ENCODE measurements at regions not wholly inside any gene's neighbourhood (a gene's known extent, or its start where the extent isn't known, plus 50 kb on each side); places are given as distances from the start of the nearest gene placed in this dataset.

GRCh38 chr9:118578467-118578866 lies 790.8 kb downstream of the BRINP1 start:
- no peak overlapping the region for H3K9ac ChIP-seq (ENCODE audit: extremely low read depth, insufficient read length, low read length)
- no peak overlapping the region for H2BK15ac ChIP-seq (ENCODE audit: low read depth, low read length)
- H3K56ac ChIP-seq (ENCODE audit: insufficient read length, low read depth, low read length), result no peak overlapping the region
- H3K23me2 ChIP-seq (ENCODE audit: insufficient read length, low read depth, low read length, poor library complexity, severe bottlenecking), result no peaks in the 10 kb centered on the region
- no peak for DNase-seq
- H2AK5ac ChIP-seq (ENCODE audit: insufficient read length, low read length), result no peak overlapping the region
- no peak overlapping the region for H3K4ac ChIP-seq (ENCODE audit: low read depth, low read length)
- H3K27me3 ChIP-seq (ENCODE audit: insufficient read depth, low read length), result no peaks in the 10 kb centered on the region
- no peak overlapping the region for H2BK20ac ChIP-seq (ENCODE audit: low read depth, low read length, poor library complexity, severe bottlenecking)
- no peaks in the 10 kb centered on the region for H3K27me3 Mint-ChIP-seq (ENCODE audit: low read depth)
- no peak overlapping the region for H2BK12ac ChIP-seq (ENCODE audit: insufficient read length, low read depth, low read length)
- H3K4me3 Mint-ChIP-seq, result no peak overlapping the region
- H2AFZ ChIP-seq (ENCODE audit: low read length), result no peak overlapping the region
- H4K5ac ChIP-seq (ENCODE audit: insufficient read length, low read depth, low read length), result no peak overlapping the region
- no peak overlapping the region for H2BK120ac ChIP-seq (ENCODE audit: low read depth, low read length, poor library complexity, severe bottlenecking)
- H3K79me2 ChIP-seq (ENCODE audit: insufficient read depth, low read length), result no peaks in the 10 kb centered on the region
- H3K9me3 Mint-ChIP-seq, result peaks cover 20 to 21% of the 10 kb centered on the region in 2 experiments; a peak in 4 of 5 replicates
- no peak for TF ChIP-seq CTCF (conservative IDR thresholded peaks at IDR 0.05)
- H3T11ph ChIP-seq (ENCODE audit: low read length), result no peak overlapping the region
- no peak overlapping the region for H3K14ac ChIP-seq (ENCODE audit: insufficient read depth, low read length)
- H3K23ac ChIP-seq (ENCODE audit: insufficient read length, low read depth, low read length), result no peak overlapping the region
- H4K8ac ChIP-seq (replicated peaks; ENCODE audit: insufficient read length, low read depth, low read length), result no peak overlapping the region
- H3K4me1 ChIP-seq (ENCODE audit: insufficient read depth, low read length), result no peaks in the 10 kb centered on the region
- H3K4me1 Mint-ChIP-seq, result no peaks in the 10 kb centered on the region
- 0 out of 7 replicates have a peak, but pooled peaks cover 0 to 12% (median 0%) of the 10 kb centered on the region in 3 experiments for H3K36me3 Mint-ChIP-seq (ENCODE audit: insufficient read depth in 1 of 3, low read depth in 3 of 3)
- no peak overlapping the region for H3K18ac ChIP-seq (ENCODE audit: insufficient read length, low read depth, low read length)
- H3K27ac ChIP-seq (ENCODE audit: insufficient read length, low read depth, low read length), result no peak overlapping the region
- no peak overlapping the region for H4K91ac ChIP-seq (ENCODE audit: insufficient read length, low read depth, low read length)
- no peaks in the 10 kb centered on the region for H4K20me1 ChIP-seq (ENCODE audit: control insufficient read depth, insufficient read depth, insufficient read length)
- H3K9me3 ChIP-seq (ENCODE audit: control insufficient read depth, low read depth, low read length), result no peaks in the 10 kb centered on the region
- H3K4me2 ChIP-seq (ENCODE audit: insufficient read depth, insufficient read length, low read length), result no peak overlapping the region
- no peak overlapping the region for H3K27ac Mint-ChIP-seq
- H2BK5ac ChIP-seq (ENCODE audit: insufficient read length, low read length), result no peak overlapping the region
- no peaks in the 10 kb centered on the region for H3K79me1 ChIP-seq (ENCODE audit: insufficient read depth, low read depth, low read length, poor library complexity, severe bottlenecking)

All from H9 (cell line).